ENCODE measurements at regions not wholly inside any gene's neighbourhood (a gene's known extent, or its start where the extent isn't known, plus 50 kb on each side); places are given as distances from the start of the nearest gene placed in this dataset.
A peak's percentile ranks its signal among the peaks of the same experiment; 100 is the strongest.

- no peak; the same call in 1 of the 2 replicates for TF ChIP-seq ZNF512B (CRISPR knock-in tag; IDR thresholded peaks at IDR 0.05; ENCODE audit: borderline replicate concordance)
- no peak for TF ChIP-seq KDM6A (CRISPR knock-in tag; IDR thresholded peaks at IDR 0.05; ENCODE audit: low read depth)
- TF ChIP-seq NR2C2 (CRISPR knock-in tag; IDR thresholded peaks at IDR 0.05; ENCODE audit: borderline replicate concordance): no peak
- no peak for TF ChIP-seq GMEB1 (CRISPR knock-in tag; IDR thresholded peaks at IDR 0.05; ENCODE audit: borderline replicate concordance)
- TF ChIP-seq ZNF724P (CRISPR knock-in tag; IDR thresholded peaks at IDR 0.05; ENCODE audit: borderline replicate concordance): no peak
- TF ChIP-seq ELF4 (CRISPR knock-in tag; IDR thresholded peaks at IDR 0.05; ENCODE audit: borderline replicate concordance): 0 out of 2 replicates have a peak, but pooled peaks have one; percentile 66
- TF ChIP-seq ZBTB7A (CRISPR knock-in tag; IDR thresholded peaks at IDR 0.05): no peak
- TF ChIP-seq ZNF331 (CRISPR knock-in tag; IDR thresholded peaks at IDR 0.05): peak; percentile 58; the same call in 1 of the 2 replicates
- TF ChIP-seq THRA (CRISPR knock-in tag; IDR thresholded peaks at IDR 0.05; ENCODE audit: borderline replicate concordance): peak; percentile 95; the same call in 1 of the 2 replicates
- no peak for TF ChIP-seq ZNF468 (CRISPR knock-in tag; IDR thresholded peaks at IDR 0.05)
- TF ChIP-seq SCMH1 (CRISPR knock-in tag; IDR thresholded peaks at IDR 0.05; ENCODE audit: borderline replicate concordance): no peak
- no peak for TF ChIP-seq NCOA5 (CRISPR knock-in tag; IDR thresholded peaks at IDR 0.05)
- TF ChIP-seq NFKBIZ (CRISPR knock-in tag; IDR thresholded peaks at IDR 0.05): peak; percentile 42; the same call in 1 of the 2 replicates
- peak; percentile 56; the same call in 1 of the 2 replicates for TF ChIP-seq ZNF749 (CRISPR knock-in tag; IDR thresholded peaks at IDR 0.05; ENCODE audit: borderline replicate concordance)
- peak; percentile 60; the same call in 1 of the 2 replicates for TF ChIP-seq IRF2 (CRISPR knock-in tag; IDR thresholded peaks at IDR 0.05)
- TF ChIP-seq ZNF614 (CRISPR knock-in tag; IDR thresholded peaks at IDR 0.05; ENCODE audit: borderline replicate concordance): peak; percentile 44; the same call in 1 of the 2 replicates
- no peak for TF ChIP-seq TEF (CRISPR knock-in tag; IDR thresholded peaks at IDR 0.05)
- peak; percentile 78 for TF ChIP-seq SOX13 (IDR thresholded peaks at IDR 0.05)
- peak in 1 of 2 experiments; percentile 95; a peak in 2 of 4 replicates for TF ChIP-seq SOX13 (CRISPR knock-in tag; conservative IDR thresholded peaks at IDR 0.05 in 1 of 2, IDR thresholded peaks at IDR 0.05 in 1 of 2)
- TF ChIP-seq CHD2 (IDR thresholded peaks at IDR 0.05; ENCODE audit: low read depth, low read length): no peak
Measured at GRCh38 chr5:124599028-124599973, 147.1 kb downstream of the ZNF608 start (continued).
